Astrocyte (in vitro differentiated cells and primary cell): ENCODE measurements at regions not wholly inside any gene's neighbourhood (a gene's known extent, or its start where the extent isn't known, plus 50 kb on each side); places are given as distances from the start of the nearest gene placed in this dataset.

Source experiments
- EZH2 ChIP-seq: IDR thresholded peaks from 2 replicates; pipeline ENCODE4 v1.6.1; 2012; ENCODE audit warnings: mild to moderate bottlenecking, low read length, inconsistent platforms; ENCODE audit not compliant: insufficient read depth
- TF ChIP-seq, protein P1 (sequence below): IDR thresholded peaks from 2 replicates; pipeline ENCODE4 v1.5.1; 2011; ENCODE audit warnings: low read depth, mild to moderate bottlenecking, inconsistent platforms, low read length, moderate library complexity; ENCODE audit not compliant: insufficient read depth

DNA sequence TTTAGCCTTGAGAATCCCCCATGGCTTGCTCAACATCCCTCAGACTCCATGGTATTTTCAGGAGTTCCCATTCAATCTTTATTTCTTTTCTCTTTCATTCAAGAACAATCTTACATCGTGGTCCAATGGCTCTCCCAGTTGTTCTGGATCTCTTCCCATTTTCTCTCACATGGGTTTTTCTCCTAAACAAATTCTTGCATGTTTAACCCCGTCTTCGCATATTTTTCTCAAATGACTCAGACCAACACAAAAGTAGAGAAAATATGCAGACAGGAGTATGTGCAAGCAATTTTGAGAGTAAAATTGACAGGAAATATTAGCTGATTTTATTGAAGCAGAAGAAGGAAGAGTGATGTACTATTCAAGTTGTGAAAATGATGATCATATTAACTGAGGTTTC lies 396.4 kb upstream of the TRAM1L1 start:
- TF ChIP-seq, protein P1, sequence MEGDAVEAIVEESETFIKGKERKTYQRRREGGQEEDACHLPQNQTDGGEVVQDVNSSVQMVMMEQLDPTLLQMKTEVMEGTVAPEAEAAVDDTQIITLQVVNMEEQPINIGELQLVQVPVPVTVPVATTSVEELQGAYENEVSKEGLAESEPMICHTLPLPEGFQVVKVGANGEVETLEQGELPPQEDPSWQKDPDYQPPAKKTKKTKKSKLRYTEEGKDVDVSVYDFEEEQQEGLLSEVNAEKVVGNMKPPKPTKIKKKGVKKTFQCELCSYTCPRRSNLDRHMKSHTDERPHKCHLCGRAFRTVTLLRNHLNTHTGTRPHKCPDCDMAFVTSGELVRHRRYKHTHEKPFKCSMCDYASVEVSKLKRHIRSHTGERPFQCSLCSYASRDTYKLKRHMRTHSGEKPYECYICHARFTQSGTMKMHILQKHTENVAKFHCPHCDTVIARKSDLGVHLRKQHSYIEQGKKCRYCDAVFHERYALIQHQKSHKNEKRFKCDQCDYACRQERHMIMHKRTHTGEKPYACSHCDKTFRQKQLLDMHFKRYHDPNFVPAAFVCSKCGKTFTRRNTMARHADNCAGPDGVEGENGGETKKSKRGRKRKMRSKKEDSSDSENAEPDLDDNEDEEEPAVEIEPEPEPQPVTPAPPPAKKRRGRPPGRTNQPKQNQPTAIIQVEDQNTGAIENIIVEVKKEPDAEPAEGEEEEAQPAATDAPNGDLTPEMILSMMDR = no peak
- no peak for TF ChIP-seq EZH2
